ENCODE measurements at regions not wholly inside any gene's neighbourhood (a gene's known extent, or its start where the extent isn't known, plus 50 kb on each side); places are given as distances from the start of the nearest gene placed in this dataset.

DNA sequence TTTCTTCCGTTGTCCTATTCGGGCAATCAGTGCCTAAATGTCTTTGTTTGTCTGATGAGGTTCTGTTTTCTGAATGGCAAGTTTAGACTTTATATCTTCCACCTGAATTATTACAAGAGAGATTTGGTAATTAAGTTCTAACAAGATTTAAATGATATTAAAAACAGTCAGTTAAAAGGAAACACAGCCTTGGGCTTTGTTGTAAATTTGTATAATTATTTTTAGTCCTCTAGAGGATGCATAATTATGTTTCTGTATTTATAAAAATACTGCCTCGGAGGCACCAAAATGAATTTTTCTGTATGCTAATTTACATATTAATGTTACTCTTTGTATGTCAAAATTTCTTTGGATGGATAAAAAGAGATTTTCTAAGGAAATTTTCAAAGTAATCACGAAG lies 136.7 kb downstream of the CDCA7 start:
- Mint-ChIP-seq H3K36me3 (ENCODE audit: insufficient read depth, unreplicated experiment) (no peaks in the 10 kb centered on the region), H3K4me1 (ENCODE audit: low read depth, unreplicated experiment) (no peaks in the 10 kb centered on the region), H3K27ac (ENCODE audit: unreplicated experiment) (no peak overlapping the region), H3K9me3 (ENCODE audit: low read depth, unreplicated experiment) (no peaks in the 10 kb centered on the region), H3K4me3 (ENCODE audit: low read depth, unreplicated experiment) (no peak overlapping the region), H3K27me3 (ENCODE audit: unreplicated experiment) (no peaks in the 10 kb centered on the region)
- no peak for DNase-seq
- intact Hi-C loops (cut with micrococcal nuclease; ENCODE audit: unreplicated experiment) = no loop called here
- CTCF ChIA-PET = no interaction called here
- no TSS peak for BruUV-seq (replicated peaks)
- TF ChIP-seq, protein P1, sequence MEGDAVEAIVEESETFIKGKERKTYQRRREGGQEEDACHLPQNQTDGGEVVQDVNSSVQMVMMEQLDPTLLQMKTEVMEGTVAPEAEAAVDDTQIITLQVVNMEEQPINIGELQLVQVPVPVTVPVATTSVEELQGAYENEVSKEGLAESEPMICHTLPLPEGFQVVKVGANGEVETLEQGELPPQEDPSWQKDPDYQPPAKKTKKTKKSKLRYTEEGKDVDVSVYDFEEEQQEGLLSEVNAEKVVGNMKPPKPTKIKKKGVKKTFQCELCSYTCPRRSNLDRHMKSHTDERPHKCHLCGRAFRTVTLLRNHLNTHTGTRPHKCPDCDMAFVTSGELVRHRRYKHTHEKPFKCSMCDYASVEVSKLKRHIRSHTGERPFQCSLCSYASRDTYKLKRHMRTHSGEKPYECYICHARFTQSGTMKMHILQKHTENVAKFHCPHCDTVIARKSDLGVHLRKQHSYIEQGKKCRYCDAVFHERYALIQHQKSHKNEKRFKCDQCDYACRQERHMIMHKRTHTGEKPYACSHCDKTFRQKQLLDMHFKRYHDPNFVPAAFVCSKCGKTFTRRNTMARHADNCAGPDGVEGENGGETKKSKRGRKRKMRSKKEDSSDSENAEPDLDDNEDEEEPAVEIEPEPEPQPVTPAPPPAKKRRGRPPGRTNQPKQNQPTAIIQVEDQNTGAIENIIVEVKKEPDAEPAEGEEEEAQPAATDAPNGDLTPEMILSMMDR (IDR thresholded peaks at IDR 0.05; ENCODE audit: unreplicated experiment) = no peak

DNA sequence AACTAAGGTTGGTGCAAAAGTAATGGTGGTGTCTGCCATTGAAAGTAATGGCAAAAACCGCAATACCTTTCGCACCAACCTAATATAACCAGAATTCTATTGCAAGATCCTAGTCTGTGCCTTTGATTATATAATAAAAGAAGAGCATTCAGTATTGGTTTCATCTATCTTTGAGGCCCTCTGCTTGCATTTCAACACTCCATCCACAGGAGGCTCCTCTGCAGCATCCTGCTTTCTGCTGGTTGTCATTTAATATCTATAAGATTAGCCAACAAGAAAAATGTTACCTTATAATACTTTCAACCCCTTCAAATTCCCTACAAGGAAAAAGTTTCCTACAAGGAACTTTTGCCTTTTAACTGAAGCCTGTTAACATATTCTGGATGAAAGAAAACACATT lies 139.2 kb downstream of the CDCA7 start:
- Mint-ChIP-seq H3K4me1 (ENCODE audit: low read depth, unreplicated experiment) (no peaks in the 10 kb centered on the region), H3K9me3 (ENCODE audit: low read depth, unreplicated experiment) (no peaks in the 10 kb centered on the region), H3K4me3 (ENCODE audit: low read depth, unreplicated experiment) (no peak overlapping the region), H3K36me3 (ENCODE audit: insufficient read depth, unreplicated experiment) (no peaks in the 10 kb centered on the region), H3K27ac (ENCODE audit: unreplicated experiment) (no peak overlapping the region), H3K27me3 (ENCODE audit: unreplicated experiment) (no peaks in the 10 kb centered on the region)
- CTCF ChIA-PET = no interaction called here
- TF ChIP-seq, protein P1 (IDR thresholded peaks at IDR 0.05; ENCODE audit: unreplicated experiment) = no peak
- BruUV-seq (replicated peaks) = no TSS peak
- intact Hi-C loops (cut with micrococcal nuclease; ENCODE audit: unreplicated experiment) = no loop called here
- no peak for DNase-seq

DNA sequence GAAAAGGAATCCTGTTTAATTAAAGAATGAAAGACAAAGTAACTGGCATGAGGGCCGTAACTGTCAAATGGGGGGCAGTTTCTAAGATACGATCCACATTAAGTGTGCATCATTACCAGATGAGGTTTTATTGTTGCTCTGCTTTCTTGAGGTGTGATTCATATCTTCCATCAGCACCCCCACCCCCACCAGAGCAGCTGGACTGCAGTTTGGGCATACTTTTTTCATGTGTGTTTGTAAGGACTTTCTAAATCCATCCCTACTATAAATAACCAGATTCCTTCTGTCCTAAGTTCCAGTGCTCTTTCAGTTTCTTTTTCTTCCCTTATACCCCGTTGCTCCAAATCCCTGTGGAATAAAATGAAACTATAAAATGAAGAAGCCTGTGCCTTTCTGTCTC lies 142.1 kb downstream of the CDCA7 start:
- Mint-ChIP-seq H3K4me3 (ENCODE audit: low read depth, unreplicated experiment) (no peak overlapping the region), H3K4me1 (ENCODE audit: low read depth, unreplicated experiment) (no peaks in the 10 kb centered on the region), H3K36me3 (ENCODE audit: insufficient read depth, unreplicated experiment) (no peaks in the 10 kb centered on the region), H3K27ac (ENCODE audit: unreplicated experiment) (no peak overlapping the region), H3K9me3 (ENCODE audit: low read depth, unreplicated experiment) (no peaks in the 10 kb centered on the region), H3K27me3 (ENCODE audit: unreplicated experiment) (no peaks in the 10 kb centered on the region)
- CTCF ChIA-PET = no interaction called here
- intact Hi-C loops (cut with micrococcal nuclease; ENCODE audit: unreplicated experiment) = no loop called here
- DNase-seq = no peak
- no TSS peak for BruUV-seq (replicated peaks)
- TF ChIP-seq, protein P1 (IDR thresholded peaks at IDR 0.05; ENCODE audit: unreplicated experiment) = no peak

DNA sequence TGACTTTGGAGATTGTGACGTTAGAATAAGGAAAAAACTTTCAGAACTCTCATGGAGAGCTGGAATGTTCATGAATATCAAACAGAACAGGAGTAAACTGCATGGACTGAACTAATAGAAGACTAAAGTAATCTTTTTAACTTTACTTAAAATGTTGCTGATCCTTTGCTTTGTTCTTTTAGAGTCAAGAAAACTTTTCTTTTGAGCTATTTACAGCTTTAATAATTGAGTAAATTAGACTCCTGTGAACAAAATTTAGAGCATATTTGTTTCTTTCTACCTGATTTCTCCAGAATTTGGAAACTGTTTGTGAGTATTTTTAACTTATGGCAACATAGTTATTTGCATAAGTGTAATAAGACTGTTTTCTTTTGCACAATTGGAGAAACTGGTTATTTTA lies 146.3 kb downstream of the CDCA7 start:
- CTCF ChIA-PET = no interaction called here
- no peak for DNase-seq
- Mint-ChIP-seq H3K27me3 (ENCODE audit: unreplicated experiment) (peaks cover 15% of the 10 kb centered on the region), H3K4me1 (ENCODE audit: low read depth, unreplicated experiment) (no peaks in the 10 kb centered on the region), H3K36me3 (ENCODE audit: insufficient read depth, unreplicated experiment) (no peaks in the 10 kb centered on the region), H3K4me3 (ENCODE audit: low read depth, unreplicated experiment) (no peak overlapping the region), H3K9me3 (ENCODE audit: low read depth, unreplicated experiment) (peaks cover 2% of the 10 kb centered on the region), H3K27ac (ENCODE audit: unreplicated experiment) (no peak overlapping the region)
- intact Hi-C loops (cut with micrococcal nuclease; ENCODE audit: unreplicated experiment) = no loop called here
- no TSS peak for BruUV-seq (replicated peaks)
- TF ChIP-seq, protein P1 (IDR thresholded peaks at IDR 0.05; ENCODE audit: unreplicated experiment) = no peak

DNA sequence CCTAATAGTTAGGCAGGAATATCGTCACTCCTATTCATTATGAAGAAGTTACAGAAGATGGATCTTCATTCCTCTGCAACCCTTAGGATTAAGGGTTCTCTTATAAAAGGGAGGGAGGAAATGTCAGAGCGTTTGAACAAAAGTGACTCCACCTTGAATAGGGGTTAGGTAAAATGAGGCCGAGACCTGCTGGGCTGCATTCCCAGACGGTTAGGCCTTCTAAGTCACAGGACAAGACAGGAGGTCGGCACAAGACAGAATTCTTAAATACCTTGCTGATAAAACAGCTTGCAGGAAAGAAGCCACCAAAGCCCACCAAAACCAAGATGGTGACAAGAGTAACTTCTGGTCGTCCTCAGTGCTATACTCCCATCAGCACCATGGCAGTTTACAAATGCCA lies 147.6 kb downstream of the CDCA7 start:
- TF ChIP-seq, protein P1 (IDR thresholded peaks at IDR 0.05; ENCODE audit: unreplicated experiment) = no peak
- intact Hi-C loops (cut with micrococcal nuclease; ENCODE audit: unreplicated experiment) = no loop called here
- CTCF ChIA-PET = interaction anchor here (0.9 kb wide), 1 partner anchor 148 kb away, joined by 3 read pairs; no protein-coding TSS in a partner anchor
- no peaks in the 10 kb centered on the region for H3K36me3 Mint-ChIP-seq (ENCODE audit: insufficient read depth, unreplicated experiment)
- peaks cover 2% of the 10 kb centered on the region for H3K9me3 Mint-ChIP-seq (ENCODE audit: low read depth, unreplicated experiment)
- no peaks in the 10 kb centered on the region for H3K4me1 Mint-ChIP-seq (ENCODE audit: low read depth, unreplicated experiment)
- H3K27ac Mint-ChIP-seq (ENCODE audit: unreplicated experiment) = no peak overlapping the region
- no TSS peak for BruUV-seq (replicated peaks)
- no peak overlapping the region for H3K4me3 Mint-ChIP-seq (ENCODE audit: low read depth, unreplicated experiment)
- peaks cover 15% of the 10 kb centered on the region for H3K27me3 Mint-ChIP-seq (ENCODE audit: unreplicated experiment)
- no peak for DNase-seq
